ENCODE measurements at regions not wholly inside any gene's neighbourhood (a gene's known extent, or its start where the extent isn't known, plus 50 kb on each side); places are given as distances from the start of the nearest gene placed in this dataset.

DNA sequence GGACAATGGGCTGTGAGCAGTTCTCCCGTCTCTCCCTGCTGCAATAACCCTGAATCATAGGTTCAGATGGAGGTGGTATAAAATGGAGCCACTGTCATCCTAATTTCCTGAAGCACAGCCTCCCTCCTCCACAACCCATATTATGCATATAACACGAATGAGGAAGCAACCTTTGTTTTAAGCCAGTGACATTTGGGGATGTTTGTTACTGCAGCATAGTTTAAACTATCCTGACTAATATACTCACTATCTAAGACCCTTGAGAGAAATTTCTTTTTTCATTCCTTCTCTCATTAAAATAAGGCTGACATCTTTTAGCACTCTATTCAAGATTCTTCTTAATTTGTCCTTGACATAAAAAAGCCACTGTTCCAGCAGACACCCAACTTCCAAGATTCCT, 413.4 kb downstream of the SOX9 start:
- DNase-seq: no peak

DNA sequence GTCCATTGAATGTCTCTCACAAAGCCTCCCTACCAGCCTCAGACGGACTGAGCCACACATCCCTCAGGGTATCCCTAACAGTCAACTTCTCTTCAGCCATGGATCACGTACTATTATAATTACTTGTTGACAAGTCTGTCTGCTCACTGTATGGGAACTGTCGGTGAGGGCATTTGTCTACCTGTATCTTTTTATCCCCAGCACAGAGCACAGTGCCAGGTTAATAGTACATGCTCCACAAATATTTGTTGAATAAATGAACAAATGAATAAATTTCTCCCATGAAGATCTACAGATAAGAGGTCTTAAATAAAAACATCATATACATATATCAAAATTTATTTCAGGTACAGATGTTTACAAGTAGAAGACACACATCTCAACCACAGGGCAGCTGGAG, 414.0 kb downstream of the SOX9 start:
- no peak for DNase-seq

DNA sequence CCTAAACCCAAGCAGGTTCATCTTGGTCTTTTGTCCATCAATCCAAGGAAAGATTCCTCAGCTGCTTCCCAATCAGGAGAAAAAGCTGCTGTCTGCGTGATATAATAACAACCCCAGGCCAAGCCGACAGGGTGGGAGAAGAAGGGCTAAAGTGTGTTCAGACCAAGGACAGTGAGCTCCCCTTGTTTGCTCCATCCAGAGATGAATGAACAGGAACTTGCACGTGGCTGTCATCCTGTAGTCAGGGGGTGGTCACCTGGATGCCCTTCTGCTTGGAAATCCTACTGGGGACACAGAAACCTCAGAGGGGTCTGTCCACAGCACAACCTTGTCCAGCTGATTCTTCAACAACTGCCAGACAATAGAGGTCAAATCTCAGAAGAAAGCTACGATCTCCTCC, 414.5 kb downstream of the SOX9 start:
- no peak for DNase-seq

DNA sequence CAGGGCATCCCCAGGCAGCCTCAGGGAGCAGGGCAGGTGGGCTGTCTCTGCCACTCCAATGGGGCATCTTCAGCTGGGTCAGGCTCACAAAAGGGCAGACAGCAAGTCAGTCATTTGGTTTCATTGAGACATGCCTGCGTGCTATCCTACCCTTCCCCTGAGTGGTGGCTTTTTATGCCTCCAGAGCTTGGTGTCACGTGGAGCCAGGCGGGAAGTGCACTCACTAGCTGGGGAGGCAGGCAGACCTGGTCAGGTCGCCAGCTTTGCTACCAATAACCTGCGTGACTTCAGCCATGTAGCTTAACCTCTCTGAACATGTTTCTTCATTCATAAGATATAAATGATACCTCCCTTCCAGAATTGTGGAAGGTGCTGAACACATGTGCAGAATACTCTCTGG, 415.0 kb downstream of the SOX9 start:
- DNase-seq: no peak

DNA sequence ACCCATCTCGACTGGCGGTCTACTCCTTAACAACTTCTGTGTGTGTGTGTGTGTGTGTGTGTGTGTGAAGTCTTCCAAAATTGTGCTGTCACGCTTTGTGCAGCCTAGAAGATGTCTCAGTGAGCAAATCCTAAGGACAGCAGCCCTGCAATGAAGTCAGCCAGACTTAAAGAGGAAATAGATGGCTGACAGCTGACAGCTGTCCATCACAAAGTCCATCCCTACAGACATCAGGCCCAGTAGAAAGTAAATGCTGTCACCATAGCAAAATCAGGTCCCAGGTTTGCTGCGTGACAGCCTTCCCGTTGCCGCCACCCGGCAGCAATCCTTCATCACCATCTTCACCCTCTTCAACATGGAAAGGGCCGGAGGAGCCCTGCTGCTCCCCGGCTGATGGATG, 416.0 kb downstream of the SOX9 start:
- no peak for DNase-seq

DNA sequence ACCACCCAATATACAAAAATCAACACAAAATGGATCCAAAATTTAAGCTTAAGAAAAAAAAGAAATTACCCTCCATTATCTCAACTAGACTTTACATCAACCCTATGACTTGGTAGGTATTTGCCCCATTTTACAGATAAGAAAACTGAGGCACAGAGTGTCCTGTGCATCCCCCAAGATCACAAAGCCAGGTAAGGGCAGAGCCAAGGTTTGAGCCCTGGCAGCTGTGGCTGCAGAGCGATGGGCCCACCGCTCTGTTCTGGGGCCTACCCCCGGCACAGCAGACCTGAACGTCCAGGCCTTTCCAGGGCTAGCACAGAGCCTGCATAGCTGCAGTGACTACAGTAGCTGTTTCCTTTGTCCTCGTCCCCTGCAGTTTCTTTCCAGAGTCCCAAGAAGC, 417.6 kb downstream of the SOX9 start:
- no peak for DNase-seq

DNA sequence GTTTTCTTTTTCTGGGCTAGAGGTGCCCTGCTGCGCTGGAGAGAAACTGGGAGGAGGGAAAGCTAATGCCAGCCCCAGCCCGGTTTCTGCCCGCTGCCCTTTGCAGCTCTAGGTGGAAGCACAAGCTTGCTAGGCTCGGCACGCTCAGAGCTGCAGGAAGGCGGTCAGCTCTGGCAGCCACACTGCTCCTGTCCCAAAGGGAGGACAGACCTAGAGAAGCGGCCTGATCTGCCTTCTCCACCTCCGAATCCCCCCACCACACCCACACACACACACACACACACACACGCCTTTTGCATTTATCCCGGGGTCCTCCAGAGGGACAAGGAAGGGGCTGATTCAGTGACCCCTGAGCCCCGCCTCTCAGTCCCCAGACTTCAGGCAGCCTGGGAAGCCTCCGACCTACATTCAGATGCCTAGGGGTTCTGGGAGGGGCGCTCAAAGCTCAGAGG, 418.1 kb downstream of the SOX9 start:
- DNase-seq: no peak

DNA sequence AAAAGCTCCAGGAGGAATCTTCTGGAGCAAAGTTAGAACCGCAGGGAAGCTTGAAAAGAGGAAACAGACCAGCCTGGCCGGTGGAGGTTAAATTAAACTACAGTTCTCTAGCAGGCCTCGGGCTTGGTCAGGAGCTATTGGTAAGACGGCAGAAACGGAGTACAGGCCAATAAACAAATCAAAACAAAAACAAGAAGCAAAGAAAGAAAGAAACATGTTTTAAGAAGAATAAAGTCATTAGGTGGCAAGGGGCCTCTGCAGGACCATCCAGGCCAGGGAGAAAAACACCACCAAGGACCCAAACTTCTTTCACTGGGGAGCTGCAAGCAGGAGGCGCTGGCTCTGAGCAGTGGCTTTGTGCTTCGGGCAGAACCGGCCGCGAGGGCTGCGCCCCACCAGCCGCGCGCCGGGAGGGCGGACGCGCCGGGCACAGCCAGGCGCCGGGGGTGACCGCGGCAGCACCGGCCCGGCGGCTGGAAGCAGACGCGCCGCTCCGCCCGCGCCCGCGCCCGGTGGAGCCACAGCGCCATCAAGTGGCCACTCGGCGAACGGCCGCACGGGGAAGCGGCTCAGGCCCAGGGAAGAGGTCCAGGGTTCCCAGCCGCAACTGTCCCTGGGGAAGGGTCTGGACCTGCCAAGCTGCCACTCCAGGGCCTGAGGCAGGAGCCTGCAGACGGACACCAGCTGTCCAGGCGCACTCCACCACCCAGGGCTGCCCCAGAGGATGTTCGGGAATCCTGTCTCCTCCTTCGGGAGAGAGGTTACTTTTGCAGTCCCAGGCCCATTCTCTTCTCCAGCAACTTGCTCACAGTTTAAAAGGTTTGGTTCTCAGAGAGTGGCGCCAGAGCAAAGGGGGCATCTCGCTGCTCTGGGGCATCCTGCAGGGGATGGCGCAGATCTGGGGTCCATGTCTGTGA, 419.4 kb downstream of the SOX9 start:
- peak; percentile 68 for DNase-seq

DNA sequence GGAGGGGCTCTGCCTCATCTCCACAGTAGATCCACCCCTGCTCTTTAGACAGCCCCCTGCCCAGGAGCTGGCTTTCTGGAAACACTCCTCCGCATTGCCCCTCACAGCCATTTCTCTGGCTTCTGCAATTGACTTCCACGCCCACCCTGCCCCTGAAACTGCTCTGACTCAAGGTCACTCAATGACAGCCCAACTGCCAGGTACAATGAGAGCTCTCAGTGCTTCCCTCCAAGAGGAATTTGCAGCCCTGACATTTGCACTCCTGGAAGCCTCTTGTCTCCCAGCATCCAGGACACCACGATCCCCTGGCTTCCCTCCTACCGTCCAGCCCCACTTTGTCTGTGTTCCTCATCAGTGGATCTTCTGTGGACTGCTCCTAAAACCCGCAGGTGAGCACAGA, 421.5 kb downstream of the SOX9 start:
- no peak for DNase-seq

DNA sequence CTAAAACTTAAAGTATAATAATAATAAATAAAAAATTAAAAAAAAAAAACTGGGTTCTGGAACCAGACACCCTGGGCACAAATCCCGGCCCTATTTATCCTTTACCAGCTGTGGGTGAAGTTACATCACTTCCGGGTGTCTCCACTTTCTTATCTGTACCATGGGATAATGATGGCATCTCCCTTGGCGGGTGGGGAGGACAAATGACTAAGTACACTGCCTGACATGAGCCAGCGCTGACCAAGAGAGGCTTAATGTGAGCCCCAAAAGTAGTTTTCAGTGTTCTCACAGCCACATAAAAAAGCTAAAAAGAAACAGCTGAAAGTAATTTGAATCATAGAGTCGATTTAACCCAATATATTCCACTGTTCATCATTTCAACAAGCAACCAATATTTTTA, 424.9 kb downstream of the SOX9 start:
- DNase-seq: peak; percentile 48

DNA sequence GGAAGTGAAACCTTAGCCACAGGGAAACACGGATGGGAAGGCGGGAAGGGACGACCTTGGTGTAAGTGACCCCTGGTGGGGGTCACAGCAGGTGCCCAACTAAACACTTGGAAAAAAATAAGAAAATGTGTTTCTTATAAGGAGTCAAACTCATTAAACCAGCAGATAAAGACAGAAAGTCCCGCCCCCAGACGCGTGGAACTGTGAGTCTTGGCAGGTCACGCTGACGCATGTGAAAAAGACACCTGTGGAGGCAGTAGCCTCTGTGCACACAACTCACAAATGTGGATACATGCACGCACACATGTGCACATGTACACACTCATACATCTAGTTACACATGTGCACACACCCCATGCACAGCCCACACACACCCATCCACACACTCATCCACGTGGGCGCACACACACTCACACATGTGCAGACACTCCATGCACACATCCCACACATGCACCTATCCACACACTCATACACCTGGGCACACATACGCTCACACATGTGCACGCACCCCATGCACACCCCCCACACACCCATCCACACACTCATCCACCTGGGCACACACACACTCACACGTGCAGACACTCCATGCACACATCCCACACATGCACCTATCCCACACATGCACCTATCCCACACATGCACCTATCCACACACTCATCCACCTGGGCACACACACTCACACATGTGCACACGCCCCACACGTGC, 432.4 kb downstream of the SOX9 start:
- DNase-seq: no peak

DNA sequence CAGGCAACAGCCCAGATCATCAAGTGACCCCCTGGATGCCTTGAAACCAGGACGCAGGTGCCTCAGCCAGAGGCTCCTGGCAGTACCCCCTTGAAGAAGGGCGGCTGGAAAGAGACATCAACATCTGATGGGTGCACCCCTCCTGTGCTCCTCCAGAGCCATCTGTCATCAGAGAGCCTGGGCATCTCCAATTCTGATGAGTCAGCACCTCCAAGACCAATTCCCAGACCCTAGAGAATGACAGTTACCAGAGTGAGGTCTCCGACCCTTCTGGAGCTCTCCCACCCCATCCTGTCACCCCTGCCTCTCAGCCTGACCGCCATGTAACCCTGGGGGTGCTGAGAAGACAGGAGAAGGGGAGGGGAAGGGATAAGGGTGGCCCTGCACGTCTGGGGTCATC, 433.7 kb downstream of the SOX9 start:
- DNase-seq: no peak

DNA sequence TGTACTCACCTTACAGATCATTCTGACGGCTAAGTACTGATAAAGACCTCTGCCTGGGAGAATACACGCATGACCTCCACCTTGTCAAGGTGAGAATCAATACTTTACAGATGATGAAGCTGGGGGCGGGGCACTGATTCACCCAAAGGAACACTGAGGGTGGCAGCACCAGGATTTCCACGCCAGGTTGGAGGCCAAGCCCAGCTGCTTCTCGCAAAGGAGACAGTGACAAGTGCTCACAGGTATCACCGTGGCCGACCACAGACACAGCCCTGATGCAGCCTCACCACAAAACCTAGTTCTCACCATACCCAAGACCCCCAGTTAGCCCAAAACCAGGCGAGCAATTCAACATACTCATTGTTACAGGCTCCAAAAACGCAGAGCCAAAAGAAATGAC, 434.2 kb downstream of the SOX9 start:
- no peak for DNase-seq

DNA sequence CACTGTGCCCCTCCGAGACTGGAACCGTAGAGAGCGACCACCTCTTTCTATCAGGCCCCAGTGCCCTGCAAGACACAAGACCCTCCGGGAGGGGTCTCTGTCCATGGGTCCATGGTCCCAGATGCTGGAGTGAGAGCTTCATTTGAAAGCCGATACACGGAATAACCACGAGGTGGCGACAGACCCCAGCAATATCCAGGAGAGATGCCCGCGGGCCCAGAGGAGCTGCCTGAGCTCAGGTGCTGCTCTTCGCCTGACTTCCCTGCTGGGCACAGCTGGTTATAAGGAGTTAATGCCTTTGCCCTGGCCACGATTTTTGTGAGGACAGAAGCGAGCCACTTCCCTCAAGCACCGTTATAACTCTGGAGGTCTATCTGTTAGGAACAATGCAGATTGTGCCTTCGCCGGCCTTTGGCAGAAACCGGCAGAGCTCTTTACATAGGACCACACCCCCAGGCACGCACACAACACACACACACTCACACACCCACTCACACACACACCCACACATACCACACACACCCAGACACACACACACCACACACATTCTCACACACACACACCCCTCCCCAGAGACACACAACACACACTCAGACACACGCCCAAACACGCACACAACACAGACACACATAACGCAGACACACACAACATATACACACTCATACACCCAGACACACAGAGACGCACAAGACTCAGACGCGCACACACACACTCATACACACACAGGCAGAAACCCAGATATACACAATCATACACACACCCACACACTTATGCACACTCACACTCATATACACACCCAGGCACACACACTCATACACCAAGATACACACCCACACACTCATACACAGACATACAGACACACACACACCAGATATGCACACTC, 436.4 kb downstream of the SOX9 start:
- DNase-seq: peak; percentile 57

DNA sequence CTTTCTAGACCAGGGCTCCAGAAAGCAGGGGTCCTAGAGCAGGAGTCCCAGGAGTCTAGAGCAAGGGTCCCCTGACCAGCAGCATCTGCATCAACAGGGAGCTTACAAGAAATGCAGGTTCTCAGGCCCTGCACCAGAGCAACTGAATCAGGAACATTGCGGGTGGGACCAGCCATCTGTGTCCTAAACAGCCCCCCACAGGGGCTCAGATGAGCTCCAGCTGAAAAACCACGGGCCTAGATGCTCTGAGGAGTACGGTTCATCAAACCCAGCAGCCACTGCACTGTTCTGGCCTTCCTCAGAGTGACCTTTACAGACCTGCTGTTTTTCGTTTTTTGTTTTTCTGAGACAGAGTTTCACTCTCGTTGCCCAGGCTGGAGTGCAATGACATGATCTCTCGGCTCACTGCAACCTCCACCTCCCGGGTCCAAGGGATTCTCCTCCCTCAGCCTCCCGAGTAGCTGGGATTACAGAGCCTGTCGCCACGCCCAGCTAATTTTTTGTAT, 438.2 kb downstream of the SOX9 start:
- DNase-seq: no peak

DNA sequence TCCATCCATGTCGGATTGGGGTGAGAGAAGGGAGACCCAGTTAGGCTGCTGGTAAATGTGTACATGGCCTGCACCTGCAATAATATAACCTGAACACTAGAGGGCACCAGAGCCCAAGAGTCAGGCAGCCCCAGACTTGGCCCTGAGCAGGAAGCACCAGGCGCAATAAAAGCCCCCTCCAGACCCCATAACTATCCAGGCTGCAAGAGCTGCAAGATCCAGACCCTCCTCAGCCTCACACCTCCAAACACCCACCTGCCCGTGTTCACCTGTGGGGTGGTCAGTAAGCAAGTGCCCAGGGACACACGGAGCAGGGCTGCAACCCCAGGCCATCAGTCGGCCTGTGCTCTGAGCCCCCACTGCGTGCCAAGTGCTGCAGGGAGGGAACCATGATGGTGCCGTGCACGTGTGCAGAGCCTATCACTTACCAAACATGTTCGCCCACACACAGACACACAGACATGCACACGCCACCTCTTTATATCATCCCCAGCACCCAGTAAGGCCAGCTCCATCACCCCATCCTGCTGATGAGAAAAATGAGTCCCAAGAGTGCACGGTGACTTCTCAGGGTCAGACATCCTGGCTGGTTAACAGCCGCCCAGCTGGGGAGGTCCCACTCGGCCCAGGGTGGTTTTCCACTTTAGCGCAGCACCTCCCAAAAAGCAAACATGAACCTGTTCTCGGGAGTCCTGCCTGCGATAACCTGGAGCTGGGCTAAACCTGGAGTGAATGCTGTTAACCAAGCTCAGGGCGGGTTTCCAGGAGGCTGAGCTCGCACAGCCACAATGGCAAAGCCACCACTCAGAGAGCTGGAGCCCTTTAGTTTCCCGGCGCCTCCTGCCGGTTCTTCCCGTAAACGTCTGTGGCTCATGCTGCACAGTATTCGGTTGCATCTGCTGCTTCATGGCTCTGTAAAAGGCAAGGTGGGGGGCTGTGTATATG, 439.8 kb downstream of the SOX9 start:
- peak; percentile 49 for DNase-seq

DNA sequence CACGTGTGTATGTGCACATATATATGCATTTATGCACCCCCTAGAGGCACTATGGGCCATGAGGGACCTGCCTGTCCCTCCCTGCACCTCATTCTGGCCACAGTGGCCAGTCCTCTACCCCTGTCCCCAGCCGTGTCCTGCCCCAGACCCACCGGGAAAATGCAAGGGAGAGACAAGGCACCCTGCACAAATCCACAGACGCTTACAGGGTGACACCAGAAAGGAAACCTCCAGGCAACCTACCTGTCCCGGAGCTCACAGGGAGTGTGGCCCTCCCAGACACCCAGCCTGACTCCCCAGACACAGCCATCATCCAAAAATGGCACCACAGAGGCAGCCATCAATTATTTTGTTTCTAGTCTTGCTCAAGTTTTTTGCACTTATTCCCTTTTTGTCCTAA, 440.4 kb downstream of the SOX9 start:
- DNase-seq: no peak

DNA sequence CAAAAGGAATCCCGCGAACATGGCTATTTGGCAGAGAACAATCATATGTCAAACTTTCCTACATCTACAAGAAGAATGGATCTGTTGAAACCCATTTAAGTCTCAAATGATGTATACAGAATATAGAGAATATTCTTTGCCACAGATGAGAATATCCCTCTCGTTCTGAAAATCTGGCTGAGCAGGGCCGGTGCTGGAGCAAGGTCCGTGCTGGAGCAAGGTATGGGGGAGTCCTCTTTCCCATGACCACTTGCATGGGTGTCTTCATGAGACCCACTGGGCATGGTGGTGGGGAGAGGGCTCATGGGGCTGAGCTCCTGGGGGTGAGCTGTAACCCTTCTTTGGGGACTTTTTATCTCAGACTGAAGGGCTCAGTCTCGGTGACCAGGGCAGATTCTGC, 440.9 kb downstream of the SOX9 start:
- DNase-seq: no peak

DNA sequence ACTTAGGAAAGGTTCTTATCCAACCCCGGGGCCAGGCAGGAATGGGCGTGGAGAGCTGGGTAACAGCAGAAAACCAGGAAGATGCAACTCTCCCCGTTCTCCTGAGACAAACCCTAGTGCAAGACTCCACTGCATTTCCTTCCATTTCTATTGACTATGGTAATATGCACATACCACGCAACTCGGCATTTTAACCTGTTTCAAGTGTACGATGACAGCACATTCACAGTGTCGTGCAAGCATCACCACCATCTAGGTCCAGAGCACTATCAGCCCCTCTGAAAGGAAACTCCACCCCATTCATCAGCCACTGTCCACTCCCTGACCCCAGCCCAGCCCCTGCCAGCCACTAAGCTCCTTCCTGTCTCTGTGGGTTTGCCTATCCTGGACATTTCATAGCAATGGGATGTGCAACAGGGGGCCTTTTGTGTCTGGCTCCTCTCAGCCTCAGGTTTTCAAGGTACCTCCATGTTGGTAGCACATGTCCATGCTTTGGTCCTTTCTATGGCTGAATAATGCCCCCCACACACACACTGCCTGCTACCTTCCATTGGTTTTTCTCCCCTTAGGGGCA, 441.9 kb downstream of the SOX9 start:
- no peak for DNase-seq

DNA sequence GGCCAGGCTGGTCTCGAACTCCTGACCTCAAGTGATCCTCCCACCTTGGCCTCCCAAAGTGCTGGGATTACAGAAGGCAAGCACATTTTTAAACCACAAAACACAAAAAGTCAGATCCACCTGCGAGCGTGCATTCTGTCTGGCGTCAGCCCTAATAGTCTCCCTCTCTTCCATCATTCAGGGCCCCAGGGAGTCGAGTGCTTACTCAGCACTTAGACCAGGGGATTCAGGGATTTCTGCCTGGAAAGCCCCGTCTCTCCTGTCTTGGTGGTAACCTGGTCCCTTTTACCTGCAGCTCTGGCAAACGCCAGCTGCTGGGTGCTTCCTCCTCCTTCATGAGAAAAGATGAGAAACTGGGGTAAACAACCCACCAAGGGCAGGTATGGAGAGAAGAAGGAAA, 443.1 kb downstream of the SOX9 start:
- DNase-seq: no peak

DNA sequence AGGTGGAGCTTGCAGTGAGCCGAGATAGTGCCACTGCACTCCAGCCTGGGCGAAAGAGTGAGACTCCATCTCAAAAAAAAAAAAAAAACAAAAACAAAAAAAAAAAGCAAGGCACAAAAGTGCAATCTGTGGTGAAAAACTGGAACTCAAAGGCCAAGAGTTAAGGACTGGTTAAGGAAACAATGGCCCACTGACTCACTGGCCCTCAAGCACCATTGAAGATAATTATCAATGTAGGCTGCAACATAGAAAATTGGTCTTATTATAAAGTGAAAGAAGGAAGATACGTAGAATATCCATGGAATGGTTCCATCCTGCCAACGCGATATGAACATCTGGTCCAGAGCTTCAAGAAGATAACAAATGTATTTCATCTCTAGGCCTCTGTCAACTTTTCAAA, 444.2 kb downstream of the SOX9 start:
- no peak for DNase-seq

DNA sequence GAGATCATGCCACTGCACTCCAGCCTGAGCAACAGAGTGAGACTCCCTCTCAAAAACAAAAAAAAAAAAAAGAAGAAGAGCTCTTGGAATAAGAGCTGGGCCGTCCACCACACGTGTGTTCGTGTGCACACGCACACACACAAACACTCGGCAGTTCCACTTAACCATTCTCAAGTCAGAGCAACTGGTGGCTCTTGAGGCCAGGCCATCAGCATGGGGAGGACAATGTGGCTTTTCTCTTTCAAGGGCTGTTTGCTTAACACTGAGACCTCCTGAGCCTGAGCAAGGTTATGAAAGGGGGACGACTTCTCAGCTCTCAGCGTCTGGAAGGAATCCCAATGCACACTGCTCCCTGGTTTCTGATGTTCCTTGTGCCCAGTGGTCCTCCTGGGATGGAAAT, 444.9 kb downstream of the SOX9 start:
- no peak for DNase-seq
